Heart left ventricle (tissue), 16 donors: ENCODE measurements at regions not wholly inside any gene's neighbourhood (a gene's known extent, or its start where the extent isn't known, plus 50 kb on each side); places are given as distances from the start of the nearest gene placed in this dataset.
"Not testable (repeated sequence)": the region's sequence is repeated elsewhere in the genome, so short reads cannot be mapped to it uniquely, and the experiment has no call there.

Experiments
- ATAC-seq, 4 donors: fragments of 200-7000 bp; cut with Tn5 transposase; one replicate each; pipeline ENCODE4 v1.9.1; 2020 to 2022; ENCODE audit warnings: moderate library complexity in 4 of 4, mild to moderate bottlenecking in 3 of 4, moderate number of reproducible peaks in 1 of 4
- DNase-seq, 5 donors: peaks; one replicate each; pipeline ENCODE4 v3.0.0-alpha.2; 2020
- H3K27ac ChIP-seq, 12 donors: fragments of 200-600 bp; sonication (generic) in 4 of 12; one replicate each; pipeline versions ENCODE4 v1.5.0 to v1.8.0; 2016 to 2022; ENCODE audit warnings: mild to moderate bottlenecking in 2 of 12
- H3K27me3 ChIP-seq, 9 donors: fragments of 200-600 bp; sonication (generic) in 2 of 9; one replicate each; pipeline versions ENCODE4 v1.5.1 to v1.8.0; 2016 to 2022; ENCODE audit warnings: mild to moderate bottlenecking in 3 of 9
- H3K36me3 ChIP-seq, 9 donors: fragments of 200-600 bp; sonication (generic) in 2 of 9; one replicate each; pipeline versions ENCODE4 v1.5.0 to v1.8.0; 2018 to 2022; ENCODE audit warnings: mild to moderate bottlenecking in 2 of 9
- H3K4me1 ChIP-seq, 12 donors: fragments of 200-600 bp; sonication (generic) in 4 of 12; one replicate each; pipeline versions ENCODE4 v1.5.0 to v1.8.0; 2016 to 2022; ENCODE audit warnings: mild to moderate bottlenecking in 3 of 12
- H3K4me3 ChIP-seq, 12 donors: fragments of 200-600 bp; sonication (generic) in 4 of 12; one replicate each; pipeline versions ENCODE4 v1.5.0 to v1.8.0; 2017 to 2022; ENCODE audit warnings: mild to moderate bottlenecking in 9 of 12, moderate library complexity in 4 of 12
- H3K9me3 ChIP-seq, 12 donors: fragments of 200-600 bp; sonication (generic) in 4 of 12; one replicate each; pipeline versions ENCODE4 v1.5.0 to v1.8.0; 2016 to 2022; ENCODE audit warnings: mild to moderate bottlenecking in 1 of 12
- CTCF ChIP-seq, 12 donors: fragments of 200-600 bp; sonication (generic) in 4 of 12; IDR thresholded peaks; one replicate each; pipeline versions ENCODE4 v1.5.0 to v1.8.0; 2018 to 2022; ENCODE audit warnings: antibody characterized with exemption in 12 of 12, mild to moderate bottlenecking in 5 of 12
- POLR2A ChIP-seq, 2 donors: fragments of 450-650 bp; IDR thresholded peaks; one replicate each; pipeline ENCODE4 v1.6.1; 2017; ENCODE audit warnings: antibody characterized with exemption in 2 of 2, mild to moderate bottlenecking in 2 of 2, moderate library complexity in 2 of 2
- WGBS, 4 donors: extraction: QIAGEN DNeasy Blood & Tissue Kit in 2 of 4; methylation state at CpG; one replicate each; pipeline versions ENCODE4 v1.1.5 to v1.1.7; 2013 to 2018; 5-methylcytosine and 5-hydroxymethylcytosine counted together
- intact Hi-C, 10 donors: fragments of 100-400 bp; cut with DNase I; formaldehyde crosslinking; loops; one replicate each; pipeline versions ENCODE4 v1.11.1 to v1.14.2; 2022
- donor health status: ischemic (EF 13 %, LVEDD 7.1; RV severe dilation, severe dysfunction).
- donor health status: healthy with polysubstance abuse.
- donor health status: DM: no; HTN: yes; CAD: no.
- donor health status: DM: no; HTN: no; CAD: no.
- donor health status: ischemic (EF 25% LVEDD 6.9; RV normal size, moderate dysfunction).
- donor health status: ischemic (EF 25% LVEDD 5.7; RV mildly dilated, moderate dysfunction).
- donor health status: healthy.
- donor health status: DM: yes; HTN: yes; CAD: no.
- donor health status: ischemic (EF 35%, LVEDD 5.7; RV mildly dilated, moderate dysfunction).
- donor health status: nonischemic (EF 11% LVEDD 7.7; RV severe dilation, severe dysfunction).
- donor health status: DM: yes; HTN: yes; CAD: no.
- donor health status: PGD.
- donor health status: ischemic (EF 29% LVEDD 5.4; RV normal size, mild dysfunction).
- donor health status: nonischemic (EF 23%, LVEDD 6.1; RV moderate dilation, normal function).

DNA sequence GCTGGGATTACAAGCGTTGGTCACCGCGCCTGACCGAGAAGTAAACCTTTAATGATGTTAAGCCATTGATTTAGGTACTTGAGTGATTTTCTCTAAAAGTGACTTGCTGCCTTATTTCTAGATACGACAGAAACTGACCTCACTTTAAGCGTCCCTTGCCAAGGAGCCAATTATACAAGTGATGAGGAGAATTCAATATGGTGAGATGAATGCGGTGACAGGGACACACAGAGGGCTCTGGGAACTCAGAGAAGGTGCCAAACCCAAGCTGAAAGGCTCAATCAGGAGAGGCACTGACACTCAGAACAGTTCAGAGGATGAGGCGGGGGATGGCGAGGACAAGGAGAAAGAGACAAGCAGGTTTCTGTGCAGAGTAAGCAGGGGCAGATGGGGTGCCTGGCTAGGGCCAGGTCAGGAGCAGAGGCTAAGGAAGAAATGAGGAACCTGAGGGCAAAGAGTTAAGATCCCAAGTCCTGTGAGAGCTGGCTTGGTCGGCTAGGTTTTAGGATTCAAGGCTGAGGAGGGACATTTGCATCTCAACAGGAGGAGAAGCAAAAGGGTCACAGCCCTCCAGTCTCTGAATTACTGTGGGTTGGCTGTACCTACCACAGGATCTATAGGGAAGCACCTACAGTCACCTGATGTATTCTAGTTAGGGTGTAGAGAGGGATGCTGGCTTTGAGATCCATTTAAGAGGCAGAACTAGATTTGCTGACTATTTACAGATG, 83.2 kb upstream of the USP24 start:
- H3K36me3 ChIP-seq = no peaks in the 10 kb centered on the region
- TF ChIP-seq POLR2A (IDR thresholded peaks at IDR 0.05) (no peak), CTCF (IDR thresholded peaks at IDR 0.05) (no peak)
- H3K4me1 ChIP-seq = peaks cover 0 to 24% (median 3%) of the 10 kb centered on the region in 12 donors
- no peaks in the 10 kb centered on the region for H3K27me3 ChIP-seq
- peaks cover 0 to 17% (median 2%) of the 10 kb centered on the region in 12 donors for H3K9me3 ChIP-seq
- ATAC-seq (no peak), DNase-seq (no peak)
- 94 to 95% (median 94%) methylated on average over 10 of the region's 10 CpGs for WGBS, 4 donors
- intact Hi-C loops = no loop called here
- no peak overlapping the region for H3K27ac ChIP-seq
- H3K4me3 ChIP-seq = no peak overlapping the region

- ATAC-seq, H3K36me3 ChIP-seq, H3K4me3 ChIP-seq, H3K27me3 ChIP-seq, DNase-seq, H3K27ac ChIP-seq, intact Hi-C loops: not testable (repeated sequence)
- H3K4me1 ChIP-seq = peaks cover 0 to 11% (median 3%) of the 10 kb centered on the region in 12 donors
- WGBS, 4 donors = 91 to 98% (median 96%) methylated on average over 6 of the region's 6 CpGs
- peaks cover 0 to 17% (median 2%) of the 10 kb centered on the region in 12 donors for H3K9me3 ChIP-seq
Measured at GRCh38 chr1:55296247-55296646, 81.1 kb upstream of the USP24 start.

GRCh38 chr1:55289614-55290013, 74.5 kb upstream of the USP24 start:
- H3K36me3 ChIP-seq = no peaks in the 10 kb centered on the region
- H3K4me1 ChIP-seq = no peaks in the 10 kb centered on the region
- no peak for ATAC-seq
- no peak overlapping the region for H3K4me3 ChIP-seq
- no peak for DNase-seq
- intact Hi-C loops = loop anchor here (5.0 to 10.0 kb wide), 10 partner anchors 43 to 1535 kb away; partner anchors contain the start of gene FYB2 (in 1 of the 10)
- no peaks in the 10 kb centered on the region for H3K27me3 ChIP-seq
- 93 to 96% (median 95%) methylated on average over 5 of the region's 5 CpGs for WGBS, 4 donors
- TF ChIP-seq POLR2A (IDR thresholded peaks at IDR 0.05) (no peak), CTCF (IDR thresholded peaks at IDR 0.05) (no peak)
- no peak overlapping the region for H3K27ac ChIP-seq
- H3K9me3 ChIP-seq = no peaks in the 10 kb centered on the region

DNA sequence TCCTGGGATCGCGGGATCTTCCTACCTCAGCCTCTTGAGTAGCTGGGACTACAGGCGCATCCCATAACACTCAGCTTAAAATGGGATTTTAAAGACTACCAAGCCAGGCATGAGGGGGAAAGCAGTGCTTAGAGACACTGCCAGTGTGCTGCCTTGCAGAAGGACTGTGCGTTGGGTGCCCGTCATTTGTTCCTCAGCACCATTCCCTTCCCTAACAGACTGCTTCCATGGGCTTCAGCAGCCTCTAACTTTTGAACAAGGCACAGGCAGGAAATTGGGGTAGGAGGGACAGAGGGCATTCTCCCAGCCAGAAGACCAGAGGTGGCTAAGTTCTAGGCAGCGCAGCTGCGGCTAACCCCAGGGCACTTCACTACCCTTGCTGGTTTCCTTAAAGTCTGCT, 73.9 kb upstream of the USP24 start:
- H3K4me1 ChIP-seq = no peaks in the 10 kb centered on the region
- H3K4me3 ChIP-seq = no peak overlapping the region
- H3K27me3 ChIP-seq = no peaks in the 10 kb centered on the region
- ATAC-seq (no peak), DNase-seq (no peak)
- no peaks in the 10 kb centered on the region for H3K9me3 ChIP-seq
- H3K36me3 ChIP-seq = no peaks in the 10 kb centered on the region
- no peak for TF ChIP-seq CTCF (IDR thresholded peaks at IDR 0.05)
- no peak for TF ChIP-seq POLR2A (IDR thresholded peaks at IDR 0.05)
- H3K27ac ChIP-seq = no peak overlapping the region
- WGBS, 4 donors = 96 to 98% (median 96%) methylated on average over 7 of the region's 7 CpGs
- intact Hi-C loops = loop anchor here (5.0 to 10.0 kb wide), 10 partner anchors 43 to 1536 kb away; partner anchors contain the start of gene FYB2 (in 1 of the 10)
